HepG2 (cell line): ENCODE measurements at regions not wholly inside any gene's neighbourhood (a gene's known extent, or its start where the extent isn't known, plus 50 kb on each side); places are given as distances from the start of the nearest gene placed in this dataset.

Experiments
- ATAC-seq: fragments of 200-7000 bp; cut with Tn5 transposase; 3 replicates; pipeline ENCODE4 v1.9.1; 2020; ENCODE audit warnings: mild to moderate bottlenecking, moderate library complexity
- BruUV-seq: library from RNA; stranded (reverse); fragments of 400-500 nt; replicated peaks from 2 replicates; lab custom pipeline; 2021; lab: Mats Ljungman, UMichigan
- CTCF ChIA-PET: fragments of 300-600 bp; formaldehyde crosslinking; extraction: SDS; loops from one replicate; lab custom pipeline; 2021; ENCODE audit warnings: low total read pairs, inconsistent platforms, low intra/inter-chr PET ratio; lab: Yijun Ruan, JAX
- POLR2A ChIA-PET: fragments of 350-600 bp; sonication (Branson Sonifier 250); formaldehyde crosslinking; loops from one replicate; lab custom pipeline; 2020; ENCODE audit warnings: antibody characterized with exemption, inconsistent platforms; lab: Yijun Ruan, JAX
- DNase-seq: peaks from one replicate; pipeline ENCODE4 v3.0.0-alpha.2; 2015; ENCODE audit warnings: low spot score
- FAIRE-seq: peaks from 3 replicates; lab custom pipeline; 2011; peaks lifted over from hg19 to GRCh38; lab: Jason Lieb, UNC
- H2AFZ ChIP-seq: one replicate; pipeline ENCODE4 v1.6.1; 2011; ENCODE audit warnings: low read length, inconsistent platforms
- H3K27ac ChIP-seq: fragments of 300-600 bp; 3 replicates; pipeline ENCODE4 v1.8.0; 2011; ENCODE audit warnings: mixed run types, mild to moderate bottlenecking, mixed read lengths, low read length, inconsistent platforms; ENCODE audit not compliant: insufficient read depth; ENCODE audit errors: extremely low read length
- H3K27me3 ChIP-seq, 2 experiments: fragments of 200-600 bp in 1 of 2; 2 replicates in 1 of 2; 3 replicates in 1 of 2; pipeline versions ENCODE4 v1.6.0 to v1.8.0; 2011; ENCODE audit warnings: low read length in 2 of 2, mild to moderate bottlenecking in 2 of 2, moderate library complexity in 2 of 2, inconsistent platforms in 1 of 2; ENCODE audit not compliant: insufficient read depth in 2 of 2, control insufficient read depth in 1 of 2
- H3K36me3 ChIP-seq, 2 experiments: fragments of 200-600 bp in 1 of 2; replicated peaks in 1 of 2; 2 replicates in 1 of 2; 3 replicates in 1 of 2; pipeline versions ENCODE4 v1.5.1 to v1.8.0; 2011; ENCODE audit warnings: low read length in 2 of 2, inconsistent platforms in 1 of 2; ENCODE audit not compliant: insufficient read depth in 2 of 2, control insufficient read depth in 1 of 2
- H3K4me1 ChIP-seq: 2 replicates; pipeline ENCODE4 v1.5.1; 2012; ENCODE audit warnings: low read length, inconsistent platforms; ENCODE audit not compliant: insufficient read depth
- H3K4me2 ChIP-seq: 2 replicates; pipeline ENCODE4 v1.6.0; 2011; ENCODE audit warnings: low read depth, low read length, inconsistent platforms
- H3K4me3 ChIP-seq, 3 experiments: fragments of 200-600 bp in 1 of 3; sonication (generic), shearing (Covaris generic) in 1 of 3; replicated peaks in 1 of 3; 2 replicates each; pipeline ENCODE4 v1.5.1; 2011 to 2016; ENCODE audit warnings: low read length in 3 of 3, inconsistent platforms in 2 of 3, low read depth in 2 of 3, mild to moderate bottlenecking in 2 of 3, control low read depth in 1 of 3, mixed read lengths in 1 of 3; ENCODE audit not compliant: insufficient read depth in 1 of 3
- H3K79me2 ChIP-seq: one replicate; pipeline ENCODE4 v1.6.1; 2011; ENCODE audit warnings: low read length, inconsistent platforms; ENCODE audit not compliant: insufficient read depth
- H3K9ac ChIP-seq: 2 replicates; pipeline ENCODE4 v1.6.0; 2011; ENCODE audit warnings: mild to moderate bottlenecking, low read depth, low read length, inconsistent platforms; ENCODE audit not compliant: insufficient read depth
- H3K9me3 ChIP-seq: 2 replicates; pipeline ENCODE4 v1.5.1; 2012; ENCODE audit warnings: mild to moderate bottlenecking, low read length
- H4K20me1 ChIP-seq: 2 replicates; pipeline ENCODE4 v1.6.0; 2011; ENCODE audit warnings: inconsistent platforms, mild to moderate bottlenecking, low read length, moderate library complexity; ENCODE audit not compliant: insufficient read depth
- BCL6 ChIP-seq: IDR thresholded peaks from 2 replicates; pipeline ENCODE4 v1.6.1; 2016; ENCODE audit warnings: missing genetic modification reagents, missing compliant biosample characterization
- HNF4A ChIP-seq: sonication (generic); formaldehyde crosslinking; IDR thresholded peaks from 2 replicates; pipeline ENCODE4 v1.4.0; 2020; ENCODE audit warnings: missing genetic modification reagents
- IKZF4 ChIP-seq: sonication (generic); formaldehyde crosslinking; IDR thresholded peaks from 2 replicates; pipeline ENCODE4 v1.5.1; 2020; ENCODE audit warnings: borderline replicate concordance, mild to moderate bottlenecking, low read depth, missing genetic modification reagents; ENCODE audit errors: not compliant biosample characterization
- MAFF ChIP-seq: IDR thresholded peaks from 2 replicates; pipeline ENCODE4 v1.6.1; 2011; ENCODE audit warnings: low read depth, low read length, improper control_type of control experiment
- MAFK ChIP-seq, 2 experiments: IDR thresholded peaks in 1 of 2; conservative IDR thresholded peaks in 1 of 2; 2 replicates each; pipeline ENCODE4 v1.6.1; 2011; ENCODE audit warnings: improper control_type of control experiment in 2 of 2, low read length in 2 of 2
- MEF2D ChIP-seq: sonication (generic); formaldehyde crosslinking; IDR thresholded peaks from 2 replicates; pipeline ENCODE4 v1.5.1; 2020; ENCODE audit warnings: mild to moderate bottlenecking, missing genetic modification reagents
- NFE2L2 ChIP-seq: fragments of 150-350 bp; IDR thresholded peaks from 2 replicates; pipeline ENCODE4 v1.6.1; 2014; ENCODE audit warnings: low read length
- PHF20 ChIP-seq: sonication (generic); formaldehyde crosslinking; IDR thresholded peaks from 2 replicates; pipeline ENCODE4 v1.5.0; 2020; ENCODE audit warnings: mild to moderate bottlenecking, missing genetic modification reagents
- TCF12 ChIP-seq, 2 experiments: fragments of 450-650 bp in 1 of 2; sonication (generic) in 1 of 2; formaldehyde crosslinking in 1 of 2; IDR thresholded peaks; 2 replicates each; pipeline versions ENCODE4 v1.6.1 to v1.8.0; 2017 to 2022; ENCODE audit warnings: antibody characterized with exemption in 1 of 2, mild to moderate bottlenecking in 1 of 2, missing genetic modification reagents in 1 of 2, moderate library complexity in 1 of 2
- YEATS4 ChIP-seq: sonication (generic); formaldehyde crosslinking; IDR thresholded peaks from 2 replicates; pipeline ENCODE4 v1.4.0; 2020; ENCODE audit warnings: missing genetic modification reagents, borderline replicate concordance
- ZBTB37 ChIP-seq: sonication (generic); formaldehyde crosslinking; IDR thresholded peaks from 2 replicates; pipeline ENCODE4 v1.4.0; 2020; ENCODE audit warnings: mild to moderate bottlenecking, missing genetic modification reagents
- ZFP41 ChIP-seq: sonication (generic); formaldehyde crosslinking; IDR thresholded peaks from 2 replicates; pipeline ENCODE4 v1.4.0; 2020; ENCODE audit warnings: mild to moderate bottlenecking, missing genetic modification reagents, borderline replicate concordance
- ZNF75D ChIP-seq: sonication (generic); formaldehyde crosslinking; IDR thresholded peaks from 2 replicates; pipeline ENCODE4 v1.8.1; 2023; ENCODE audit warnings: missing genetic modification reagents, mild to moderate bottlenecking, borderline replicate concordance
- WGBS: methylation state at CpG from one replicate; pipeline ENCODE4 v1.1.6; 2017; ENCODE audit warnings: low lambda C conversion rate; 5-methylcytosine and 5-hydroxymethylcytosine counted together
- in situ Hi-C: cut with HindIII; loops from 2 replicates; pipeline ENCODE4 v1.10.0; 2017; ENCODE audit warnings: low pct_unique_long_range_greater_than_20kb; ENCODE audit not compliant: extremely low pct_ligation_motif_present
- intact Hi-C: fragments of 100-400 bp; cut with micrococcal nuclease; formaldehyde crosslinking; loops from one replicate; pipeline ENCODE4 v1.10.0; 2022; ENCODE audit not compliant: unreplicated experiment

DNA sequence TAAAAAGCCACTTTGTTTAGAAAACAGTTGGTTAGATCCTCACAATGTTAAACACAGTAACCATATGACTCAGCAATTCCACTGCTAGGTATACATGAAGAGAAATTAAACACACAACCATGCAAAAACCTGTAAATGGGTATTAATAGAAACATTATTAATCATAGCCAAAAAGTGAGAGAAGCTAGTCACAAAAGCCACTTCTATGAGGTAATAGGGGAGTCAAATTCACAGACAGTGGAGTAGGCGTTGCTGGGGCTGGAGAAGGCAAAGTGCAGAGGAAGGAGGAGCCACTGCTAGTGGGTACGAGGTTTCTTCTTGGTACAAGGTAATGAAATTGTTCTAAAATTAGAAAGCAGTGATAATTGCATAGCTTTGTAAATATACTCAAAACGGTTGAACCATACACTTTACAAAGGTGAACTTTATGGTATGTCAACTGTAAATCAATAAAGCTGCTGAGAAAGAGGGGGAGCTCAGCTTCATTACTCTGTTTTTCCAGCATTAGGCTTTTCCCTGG, 364.4 kb downstream of the GADD45G start:
- Histone ChIP-seq H3K9ac (no peak overlapping the region), H2AFZ (no peak overlapping the region), H4K20me1 (no peaks in the 10 kb centered on the region), H3K36me3 (no peaks in the 10 kb centered on the region), H3K27ac (no peak overlapping the region), H3K9me3 (no peaks in the 10 kb centered on the region), H3K27me3 (no peaks in the 10 kb centered on the region), H3K4me3 (no peak overlapping the region), H3K4me2 (0 out of 2 replicates have a peak overlapping the region, but pooled peaks have one; percentile 6), H3K4me1 (peaks cover 13% of the 10 kb centered on the region), H3K79me2 (no peaks in the 10 kb centered on the region)
- BruUV-seq, result no TSS peak
- peak; percentile 9 for DNase-seq
- CTCF ChIA-PET, result no interaction called here
- no peak for TF ChIP-seq YEATS4 (CRISPR knock-in tag)
- TF ChIP-seq HNF4A, result peak; percentile 36; the same call in 1 of the 2 replicates
- no peak for TF ChIP-seq IKZF4 (CRISPR knock-in tag)
- peak; percentile 75 for TF ChIP-seq NFE2L2
- peak; percentile 48 to 64 for TF ChIP-seq MAFK (conservative IDR thresholded peaks at IDR 0.05 in 1 of 2, IDR thresholded peaks at IDR 0.05 in 1 of 2; ENCODE audit: low read length in 2 of 2)
- peak; percentile 38 for TF ChIP-seq MAFF
- TF ChIP-seq ZBTB37 (CRISPR knock-in tag), result no peak
- no peak for TF ChIP-seq ZFP41 (CRISPR knock-in tag)
- peak; percentile 84; the same call in 1 of the 2 replicates for TF ChIP-seq MEF2D (CRISPR knock-in tag)
- no peak for TF ChIP-seq ZNF75D
- TF ChIP-seq PHF20 (CRISPR knock-in tag), result no peak
- 0 out of 2 replicates have a peak, but pooled peaks have one; percentile 32 for TF ChIP-seq BCL6 (CRISPR knock-in tag)
- no peak for TF ChIP-seq TCF12 (IDR thresholded peaks at IDR 0.05)
- no peak for TF ChIP-seq TCF12 (CRISPR knock-in tag; IDR thresholded peaks at IDR 0.05)
- ATAC-seq, result peak; percentile 83
- POLR2A ChIA-PET, result no interaction called here
- intact Hi-C loops (no loop called here), in situ Hi-C loops (no loop called here)
- 2% methylated on average over 3 of the region's 3 CpGs for WGBS
- FAIRE-seq, result no peak
